Loucy (cell line): ENCODE measurements at regions not wholly inside any gene's neighbourhood (a gene's known extent, or its start where the extent isn't known, plus 50 kb on each side); places are given as distances from the start of the nearest gene placed in this dataset.
"Not testable (repeated sequence)": the region's sequence is repeated elsewhere in the genome, so short reads cannot be mapped to it uniquely, and the experiment has no call there.

Source experiments
- H2AFZ ChIP-seq: fragments of 200-600 bp; sonication (generic); 2 replicates; pipeline ENCODE4 v1.6.0; 2016; ENCODE audit warnings: antibody characterized with exemption, mild to moderate bottlenecking, low read length, moderate library complexity
- H3F3A ChIP-seq: fragments of 200-600 bp; 2 replicates; pipeline ENCODE4 v1.6.0; 2016; ENCODE audit warnings: antibody characterized with exemption, low read depth, mild to moderate bottlenecking
- H3K27me3 ChIP-seq: fragments of 200-600 bp; sonication (generic); 2 replicates; pipeline ENCODE4 v1.6.1; 2014; ENCODE audit warnings: low read length, mild to moderate bottlenecking; ENCODE audit not compliant: insufficient read depth, poor library complexity, severe bottlenecking
- H3K36me3 ChIP-seq: fragments of 200-600 bp; sonication (generic); 2 replicates; pipeline ENCODE4 v1.6.1; 2016; ENCODE audit warnings: low read length; ENCODE audit not compliant: insufficient read depth
- H3K4me1 ChIP-seq: fragments of 200-600 bp; sonication (generic); 2 replicates; pipeline ENCODE4 v1.5.1; 2014; ENCODE audit warnings: low read length, mild to moderate bottlenecking; ENCODE audit not compliant: insufficient read depth, poor library complexity, severe bottlenecking
- H3K4me2 ChIP-seq: fragments of 200-600 bp; sonication (generic); 2 replicates; pipeline ENCODE4 v1.6.0; 2014; ENCODE audit warnings: antibody characterized with exemption, low read length, low read depth, mild to moderate bottlenecking; ENCODE audit not compliant: poor library complexity, severe bottlenecking
- H3K4me3 ChIP-seq: fragments of 200-600 bp; sonication (generic); 2 replicates; pipeline ENCODE4 v1.5.1; 2014; ENCODE audit warnings: low read length, mild to moderate bottlenecking, mixed read lengths; ENCODE audit not compliant: poor library complexity, severe bottlenecking
- H3K79me2 ChIP-seq: fragments of 200-600 bp; sonication (generic); 2 replicates; pipeline ENCODE4 v1.6.1; 2014; ENCODE audit warnings: low read length; ENCODE audit not compliant: insufficient read depth
- H3K9ac ChIP-seq: fragments of 200-600 bp; sonication (generic); 2 replicates; pipeline ENCODE4 v1.6.0; 2014; ENCODE audit warnings: mild to moderate bottlenecking, low read depth, low read length, moderate library complexity; ENCODE audit not compliant: poor library complexity, severe bottlenecking
- H3K9me2 ChIP-seq: fragments of 200-600 bp; sonication (generic); replicated peaks from 2 replicates; pipeline ENCODE4 v1.6.1; 2016; ENCODE audit warnings: low read depth, low read length, mixed read lengths
- H3K9me3 ChIP-seq: fragments of 200-600 bp; sonication (generic); 2 replicates; pipeline ENCODE4 v1.6.1; 2014; ENCODE audit warnings: mild to moderate bottlenecking, antibody characterized with exemption, low read length, low read depth; ENCODE audit not compliant: insufficient read depth
- H4K20me1 ChIP-seq: fragments of 200-600 bp; sonication (generic); 2 replicates; pipeline ENCODE4 v1.6.0; 2014; ENCODE audit warnings: antibody characterized with exemption, low read length, mild to moderate bottlenecking; ENCODE audit not compliant: insufficient read depth, poor library complexity, severe bottlenecking
- EZH2phosphoT487 ChIP-seq: fragments of 200-600 bp; IDR thresholded peaks from 2 replicates; pipeline ENCODE4 v1.6.1; 2018; ENCODE audit warnings: antibody characterized with exemption, mild to moderate bottlenecking, moderate library complexity, borderline replicate concordance
- TF ChIP-seq, protein P1 (sequence below): fragments of 200-600 bp; sonication (generic); conservative IDR thresholded peaks from 2 replicates; pipeline ENCODE4 v1.5.1; 2014; ENCODE audit warnings: mild to moderate bottlenecking, antibody characterized with exemption, low read length

DNA sequence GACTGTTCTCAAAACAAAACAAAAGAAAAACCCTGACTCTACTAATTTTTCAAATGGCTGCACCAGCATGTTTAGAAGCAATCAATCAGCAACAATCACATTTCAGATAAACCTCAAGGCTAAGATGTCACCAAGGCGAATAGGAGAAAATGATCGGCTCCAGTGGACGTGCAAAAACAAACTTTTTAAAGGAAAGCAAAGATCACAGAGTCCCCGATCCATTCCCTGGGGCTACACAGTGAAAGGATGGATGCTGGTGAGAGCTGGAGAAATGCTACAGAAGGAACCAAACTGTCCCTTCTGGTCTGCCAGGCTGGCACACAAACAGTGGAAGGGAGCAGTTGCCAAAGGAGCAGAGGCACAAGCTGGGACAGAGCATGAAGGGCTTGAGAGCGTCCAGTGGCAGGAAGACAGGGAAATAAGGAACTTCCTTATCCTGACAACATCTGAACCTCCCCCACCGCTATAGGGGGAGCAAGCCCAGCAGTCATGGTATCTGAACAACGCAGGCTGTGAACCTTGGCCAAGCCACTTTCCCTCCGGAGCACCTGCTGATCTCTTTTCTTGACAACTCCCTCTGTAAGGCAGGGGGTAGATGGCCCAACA is 73.7 kb upstream of the HIVEP1 start:
- H3K9ac ChIP-seq, result no peak overlapping the region
- no peaks in the 10 kb centered on the region for H3K9me2 ChIP-seq
- no peaks in the 10 kb centered on the region for H3K4me1 ChIP-seq
- no peaks in the 10 kb centered on the region for H4K20me1 ChIP-seq
- H3K4me3 ChIP-seq, result no peak overlapping the region
- H3K79me2 ChIP-seq, result no peaks in the 10 kb centered on the region
- peak overlapping the region; percentile 19; the same call in 1 of the 2 replicates for H2AFZ ChIP-seq
- H3F3A ChIP-seq, result no peaks in the 10 kb centered on the region
- no peaks in the 10 kb centered on the region for H3K36me3 ChIP-seq
- no peak overlapping the region for H3K4me2 ChIP-seq
- no peak for TF ChIP-seq EZH2phosphoT487
- TF ChIP-seq, protein P1, sequence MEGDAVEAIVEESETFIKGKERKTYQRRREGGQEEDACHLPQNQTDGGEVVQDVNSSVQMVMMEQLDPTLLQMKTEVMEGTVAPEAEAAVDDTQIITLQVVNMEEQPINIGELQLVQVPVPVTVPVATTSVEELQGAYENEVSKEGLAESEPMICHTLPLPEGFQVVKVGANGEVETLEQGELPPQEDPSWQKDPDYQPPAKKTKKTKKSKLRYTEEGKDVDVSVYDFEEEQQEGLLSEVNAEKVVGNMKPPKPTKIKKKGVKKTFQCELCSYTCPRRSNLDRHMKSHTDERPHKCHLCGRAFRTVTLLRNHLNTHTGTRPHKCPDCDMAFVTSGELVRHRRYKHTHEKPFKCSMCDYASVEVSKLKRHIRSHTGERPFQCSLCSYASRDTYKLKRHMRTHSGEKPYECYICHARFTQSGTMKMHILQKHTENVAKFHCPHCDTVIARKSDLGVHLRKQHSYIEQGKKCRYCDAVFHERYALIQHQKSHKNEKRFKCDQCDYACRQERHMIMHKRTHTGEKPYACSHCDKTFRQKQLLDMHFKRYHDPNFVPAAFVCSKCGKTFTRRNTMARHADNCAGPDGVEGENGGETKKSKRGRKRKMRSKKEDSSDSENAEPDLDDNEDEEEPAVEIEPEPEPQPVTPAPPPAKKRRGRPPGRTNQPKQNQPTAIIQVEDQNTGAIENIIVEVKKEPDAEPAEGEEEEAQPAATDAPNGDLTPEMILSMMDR, result no peak
- no peaks in the 10 kb centered on the region for H3K27me3 ChIP-seq
- no peaks in the 10 kb centered on the region for H3K9me3 ChIP-seq

DNA sequence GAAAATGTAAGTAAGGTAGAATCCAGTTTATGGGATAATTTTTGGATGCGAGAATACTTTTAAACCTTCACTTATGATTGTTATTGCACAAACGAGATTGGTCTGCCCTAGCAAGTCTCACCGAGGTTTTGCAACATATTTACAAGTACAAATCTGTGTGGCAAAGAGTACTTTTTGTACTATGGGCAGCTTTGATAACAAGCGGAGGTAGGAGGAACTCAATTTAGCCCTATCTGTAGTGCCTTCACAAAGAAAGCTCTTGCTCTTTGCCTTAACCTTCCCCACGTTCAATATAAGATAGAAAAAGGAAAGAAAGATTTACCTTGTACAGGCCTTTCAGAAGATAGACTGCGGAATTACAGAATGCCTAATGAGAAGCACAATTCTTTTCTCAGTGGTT is 77.5 kb upstream of the HIVEP1 start:
- TF ChIP-seq EZH2phosphoT487, result no peak
- TF ChIP-seq, protein P1, result no peak
- Histone ChIP-seq H4K20me1 (no peaks in the 10 kb centered on the region), H3K36me3 (no peaks in the 10 kb centered on the region), H3K4me1 (no peaks in the 10 kb centered on the region), H3K9me3 (no peaks in the 10 kb centered on the region), H3F3A (no peaks in the 10 kb centered on the region), H3K27me3 (no peaks in the 10 kb centered on the region), H3K4me3 (no peak overlapping the region), H3K9ac (no peak overlapping the region), H3K79me2 (no peaks in the 10 kb centered on the region), H3K4me2 (no peak overlapping the region), H2AFZ (no peak overlapping the region), H3K9me2 (no peaks in the 10 kb centered on the region)

DNA sequence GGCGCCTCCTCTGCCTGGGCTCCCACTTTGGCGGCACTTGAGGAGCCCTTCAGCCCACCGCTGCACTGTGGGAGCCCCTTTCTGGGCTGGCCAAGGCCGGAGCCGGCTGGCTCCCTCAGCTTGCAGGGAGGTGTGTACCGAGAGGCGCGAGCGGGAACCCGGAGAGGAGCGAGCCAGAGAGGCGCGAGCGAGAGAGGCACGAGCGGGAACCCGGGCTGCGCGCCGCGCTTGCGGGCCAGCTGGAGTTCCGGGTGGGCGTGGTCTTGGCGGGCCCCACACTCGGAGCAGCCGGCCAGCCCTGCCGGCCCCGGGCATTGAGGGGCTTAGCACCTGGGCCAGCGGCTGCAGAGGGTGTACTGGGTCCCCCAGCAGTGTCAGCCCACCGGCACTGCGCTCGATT is 79.2 kb upstream of the HIVEP1 start:
- not testable (repeated sequence) for H3K4me3 ChIP-seq, H3F3A ChIP-seq, H3K36me3 ChIP-seq, H4K20me1 ChIP-seq, H3K9ac ChIP-seq, H3K79me2 ChIP-seq, H3K4me1 ChIP-seq, H3K27me3 ChIP-seq, H2AFZ ChIP-seq, H3K9me2 ChIP-seq, H3K4me2 ChIP-seq, H3K9me3 ChIP-seq
